ENCODE measurements at regions not wholly inside any gene's neighbourhood (a gene's known extent, or its start where the extent isn't known, plus 50 kb on each side); places are given as distances from the start of the nearest gene placed in this dataset.
"Not testable (repeated sequence)": the region's sequence is repeated elsewhere in the genome, so short reads cannot be mapped to it uniquely, and the experiment has no call there.

DNA sequence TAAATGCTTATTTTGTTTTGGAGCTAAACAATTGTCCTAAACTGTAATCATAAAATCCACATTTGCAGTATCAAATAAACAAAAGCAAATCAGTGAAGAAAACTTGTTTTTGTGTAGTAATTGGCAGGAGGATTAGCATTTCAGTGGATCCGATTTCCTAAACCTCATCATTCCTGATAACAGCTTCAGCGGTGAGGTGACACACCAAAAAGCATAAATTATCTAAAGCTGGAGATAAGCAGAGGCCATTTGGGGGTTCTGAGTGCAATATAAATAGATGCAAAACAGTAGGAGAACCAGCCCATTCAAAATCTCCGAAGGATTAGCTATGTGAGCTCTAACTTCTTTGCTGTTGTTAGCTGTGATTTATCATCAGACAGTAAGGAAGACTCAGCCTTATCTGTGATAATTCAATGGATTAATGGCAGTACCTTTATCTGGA lies 235.8 kb downstream of the EPHA7 start:
- no peak for DNase-seq (ENCODE audit: low spot score)

DNA sequence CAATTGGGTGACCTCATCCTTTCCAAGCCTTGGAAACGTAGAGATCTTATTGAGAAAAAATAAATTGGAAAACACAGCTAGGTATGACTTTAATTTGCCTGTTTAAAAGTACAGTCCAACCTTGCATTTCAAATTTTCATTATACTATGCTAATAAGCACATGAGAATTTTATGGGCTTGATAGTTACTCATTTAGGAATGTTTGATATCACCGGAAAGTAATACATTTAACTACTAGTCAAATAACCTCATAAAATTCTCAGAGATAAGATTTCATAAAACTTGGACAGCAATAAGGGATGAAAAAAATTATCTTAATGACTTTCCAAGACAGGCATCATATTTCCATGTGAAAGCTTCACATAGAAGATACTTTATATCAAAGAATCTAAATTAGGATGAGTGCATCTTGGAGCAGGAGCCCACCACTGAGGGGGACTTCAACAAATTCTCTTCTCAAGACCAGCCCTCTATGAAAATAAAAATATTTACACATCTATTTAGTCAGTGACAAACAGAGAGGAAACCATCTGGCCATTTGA lies 236.3 kb downstream of the EPHA7 start:
- DNase-seq (ENCODE audit: low spot score): peak; percentile 50

DNA sequence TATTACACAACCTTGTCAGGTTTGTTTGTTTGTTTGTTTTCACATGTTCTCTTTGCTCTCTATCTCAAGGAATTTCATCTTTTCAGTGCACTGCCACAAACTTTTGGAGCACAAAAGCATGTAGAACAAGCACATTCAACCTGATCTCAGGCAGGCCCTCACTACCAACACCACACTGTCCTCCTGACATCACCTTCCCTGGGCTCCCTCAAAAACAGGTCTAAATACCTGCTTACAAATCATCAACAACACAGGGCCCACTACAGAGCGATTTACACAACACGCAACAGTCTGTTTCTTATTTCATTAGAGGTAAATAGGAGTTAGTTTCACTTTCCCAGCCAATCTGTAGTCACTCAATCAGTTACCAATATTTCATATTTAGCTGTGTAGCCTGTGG lies 241.4 kb downstream of the EPHA7 start:
- DNase-seq (ENCODE audit: low spot score): no peak

DNA sequence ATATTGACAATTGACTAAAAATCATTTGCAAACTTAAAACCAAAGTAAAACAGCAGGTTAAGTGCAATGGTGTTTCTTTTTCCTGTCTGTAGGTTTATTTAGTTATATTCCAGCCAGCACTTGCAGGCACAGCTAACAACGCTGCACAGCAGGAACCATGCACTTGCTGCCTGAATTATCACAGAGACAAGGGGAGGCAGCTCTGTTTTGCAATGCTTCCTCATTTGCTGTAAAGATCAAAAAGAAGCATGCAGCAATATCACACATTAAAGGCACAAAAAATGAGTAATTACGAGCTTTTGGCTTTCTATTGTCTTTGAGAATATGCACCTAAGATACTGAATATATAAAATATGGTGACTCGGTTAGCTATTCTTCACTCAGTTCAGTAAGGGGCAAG lies 241.9 kb downstream of the EPHA7 start:
- no peak for DNase-seq (ENCODE audit: low spot score)

DNA sequence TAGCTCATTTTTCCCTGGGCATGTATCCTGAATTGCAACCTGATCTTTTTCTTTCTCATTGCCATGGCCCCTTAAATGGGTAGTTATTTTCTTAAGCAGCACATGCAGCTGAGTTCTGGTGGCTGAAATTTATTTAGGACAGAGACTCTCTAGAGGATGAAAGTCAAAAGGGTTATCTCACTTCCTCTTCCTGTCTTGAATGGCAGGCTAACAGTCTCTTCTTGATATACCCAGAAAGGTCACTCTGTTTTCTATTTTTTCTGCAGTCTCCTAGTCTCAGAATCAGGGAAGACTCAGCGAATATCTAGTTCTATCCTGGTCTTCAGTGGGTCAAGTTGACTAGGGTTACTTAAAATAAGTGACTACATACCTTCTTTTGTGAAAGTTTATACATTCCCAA lies 243.3 kb downstream of the EPHA7 start:
- DNase-seq (ENCODE audit: low spot score): no peak

DNA sequence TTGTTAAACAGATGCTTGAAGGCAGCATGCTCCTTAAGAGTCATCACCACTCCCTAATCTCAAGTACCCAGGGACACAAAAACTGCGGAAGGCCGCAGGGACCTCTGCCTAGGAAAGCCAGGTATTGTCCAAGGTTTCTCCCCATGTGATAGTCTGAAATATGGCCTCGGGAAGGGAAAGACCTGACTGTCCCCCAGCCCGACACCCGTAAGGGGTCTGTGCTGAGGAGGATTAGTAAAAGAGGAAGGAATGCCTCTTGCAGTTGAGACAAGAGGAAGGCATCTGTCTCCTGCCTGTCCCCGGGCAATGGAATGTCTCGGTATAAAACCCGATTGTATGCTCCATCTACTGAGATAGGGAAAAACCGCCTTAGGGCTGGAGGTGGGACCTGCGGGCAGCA lies 245.8 kb downstream of the EPHA7 start:
- DNase-seq (ENCODE audit: low spot score): not testable (repeated sequence)

DNA sequence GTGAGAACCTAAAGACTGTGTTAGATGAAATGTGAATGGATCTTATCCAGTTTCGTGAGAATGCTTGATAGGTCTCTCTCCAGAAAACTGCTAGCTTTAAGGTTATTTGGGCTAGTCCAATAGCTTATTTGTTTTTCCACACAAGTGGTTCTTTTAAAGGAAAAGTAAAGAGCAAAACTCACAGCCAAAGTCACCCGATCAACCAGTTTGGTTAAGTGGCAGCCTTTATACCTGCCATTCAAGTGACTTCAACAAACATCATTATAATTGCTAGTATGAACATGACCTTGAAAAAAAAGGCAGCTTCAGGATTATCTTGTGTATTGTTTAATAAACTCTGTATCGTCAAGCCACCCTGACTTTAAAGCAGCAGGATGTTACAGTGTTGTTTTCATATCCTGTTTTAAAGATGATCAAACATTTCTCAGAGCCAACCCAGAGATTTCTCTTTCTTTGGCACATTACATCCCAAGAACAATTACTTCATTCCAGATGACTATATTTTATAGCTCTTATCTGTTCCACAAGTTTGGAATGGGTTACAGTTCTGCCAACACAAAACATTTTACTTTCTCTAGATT lies 253.4 kb downstream of the EPHA7 start:
- no peak for DNase-seq (ENCODE audit: low spot score)

DNA sequence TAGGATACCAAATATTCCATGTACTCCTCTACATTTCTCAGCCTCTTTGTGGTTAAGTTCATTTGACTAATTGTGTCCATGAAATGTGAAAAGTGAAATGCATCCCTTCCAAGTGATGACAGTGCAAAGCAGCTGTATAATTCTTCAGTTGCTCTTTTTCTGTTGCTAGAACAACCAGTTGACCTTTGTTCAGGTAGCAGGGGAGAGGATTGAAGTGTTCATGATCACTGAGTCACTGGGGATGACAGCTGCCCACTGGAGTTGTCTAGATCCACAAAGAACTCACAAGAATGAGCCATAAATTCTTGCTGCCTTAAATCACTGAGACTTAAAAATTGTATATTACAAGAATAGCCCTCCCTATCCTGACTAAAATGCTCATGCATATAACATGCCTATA lies 254.6 kb downstream of the EPHA7 start:
- no peak for DNase-seq (ENCODE audit: low spot score)

DNA sequence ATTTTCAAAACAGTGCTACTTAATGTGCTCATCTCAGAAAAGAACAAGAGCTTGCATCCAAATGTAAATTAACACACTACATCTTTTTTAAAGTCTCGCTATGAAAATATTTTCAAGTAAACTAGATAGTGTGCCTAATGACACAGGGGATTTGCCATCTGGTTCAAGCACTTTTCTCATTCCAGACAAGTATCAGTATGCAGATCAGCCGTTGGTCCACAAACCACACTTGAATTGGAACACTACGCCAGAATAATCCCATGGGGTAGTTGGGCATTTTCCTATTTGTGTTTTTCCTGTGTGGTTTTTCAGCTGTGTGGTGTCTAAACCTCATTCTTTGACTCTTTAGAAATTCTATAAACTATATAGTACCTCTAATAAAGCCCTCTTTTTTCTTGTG lies 256.2 kb downstream of the EPHA7 start:
- DNase-seq (ENCODE audit: low spot score): no peak

DNA sequence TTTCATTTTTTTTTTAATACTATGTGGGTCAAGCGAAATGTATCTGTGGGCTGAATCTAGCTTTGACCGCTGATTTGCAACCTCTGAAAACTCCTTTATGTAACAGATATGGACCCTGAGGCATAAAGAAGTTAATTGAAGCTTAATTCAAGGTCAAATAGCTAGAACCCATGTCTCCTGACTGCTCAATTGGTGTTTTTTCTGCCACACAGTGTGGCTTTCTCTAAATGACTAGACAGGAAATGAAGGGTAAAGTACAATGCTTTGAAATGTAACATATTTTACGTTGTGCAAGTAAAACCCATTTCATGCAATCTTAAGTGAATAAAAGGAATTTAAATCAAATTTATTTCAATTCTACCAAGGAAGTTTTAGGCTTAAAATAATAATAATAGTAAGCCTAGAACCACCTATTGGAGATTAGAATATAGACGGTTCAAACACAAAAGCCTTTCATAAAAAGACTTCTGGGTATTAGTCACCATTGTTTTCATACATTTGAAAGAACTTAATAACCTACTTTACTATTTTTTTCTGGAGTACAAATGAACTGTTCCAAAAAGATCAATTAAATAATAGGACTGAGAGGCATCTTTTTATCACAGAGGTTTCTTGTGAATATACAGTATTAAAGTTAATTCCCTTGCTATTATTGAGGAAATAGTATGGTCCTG lies 279.8 kb downstream of the EPHA7 start:
- DNase-seq (ENCODE audit: low spot score): no peak

DNA sequence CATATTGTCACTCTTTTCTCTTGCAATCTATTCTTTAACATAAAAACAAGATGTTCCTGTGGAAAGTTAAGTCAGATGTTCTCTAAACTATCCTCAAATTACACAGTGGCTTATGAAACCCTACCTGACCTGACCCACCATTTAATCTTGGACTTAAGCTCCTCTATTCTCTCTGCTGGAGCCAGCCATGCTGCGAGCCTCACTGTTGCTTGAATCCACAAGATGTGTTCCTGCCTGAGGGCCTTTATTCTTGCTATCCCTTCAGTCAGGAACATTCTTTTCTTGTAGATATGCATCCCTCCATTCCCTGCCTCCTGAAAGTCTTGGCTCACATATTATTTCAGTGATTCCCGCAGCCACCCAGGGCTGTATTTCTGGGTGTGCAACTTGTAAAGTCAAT lies 283.2 kb downstream of the EPHA7 start:
- no peak for DNase-seq (ENCODE audit: low spot score)

DNA sequence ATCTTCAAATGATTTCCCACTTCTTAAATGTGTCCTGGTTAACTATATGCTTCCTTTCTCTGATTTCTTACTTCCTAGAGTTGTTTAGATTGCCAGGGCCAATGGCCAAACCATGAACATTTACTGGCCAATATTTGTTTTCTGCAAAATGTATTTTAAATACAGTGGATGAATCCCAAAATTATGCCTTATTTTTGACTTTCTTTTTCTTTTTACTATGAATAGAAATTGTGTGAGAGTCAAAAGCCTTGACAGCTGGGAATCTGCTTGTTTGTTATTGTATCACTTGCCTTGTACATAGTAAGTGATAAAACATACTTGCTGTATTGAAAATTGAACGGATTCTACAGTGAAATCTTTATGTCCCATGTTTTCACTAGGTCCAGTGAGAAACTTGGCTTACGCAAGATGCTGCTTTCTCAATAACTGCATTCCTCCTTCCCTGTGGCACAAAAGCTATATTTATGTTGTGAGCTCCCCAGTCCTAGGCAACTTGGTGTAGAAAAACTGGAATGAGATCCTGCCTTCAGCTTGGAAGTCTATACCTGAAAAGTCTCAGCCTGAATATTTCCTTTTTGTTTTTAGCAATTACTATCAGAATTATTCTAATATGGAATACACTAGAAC lies 295.2 kb downstream of the EPHA7 start:
- DNase-seq (ENCODE audit: low spot score): no peak

DNA sequence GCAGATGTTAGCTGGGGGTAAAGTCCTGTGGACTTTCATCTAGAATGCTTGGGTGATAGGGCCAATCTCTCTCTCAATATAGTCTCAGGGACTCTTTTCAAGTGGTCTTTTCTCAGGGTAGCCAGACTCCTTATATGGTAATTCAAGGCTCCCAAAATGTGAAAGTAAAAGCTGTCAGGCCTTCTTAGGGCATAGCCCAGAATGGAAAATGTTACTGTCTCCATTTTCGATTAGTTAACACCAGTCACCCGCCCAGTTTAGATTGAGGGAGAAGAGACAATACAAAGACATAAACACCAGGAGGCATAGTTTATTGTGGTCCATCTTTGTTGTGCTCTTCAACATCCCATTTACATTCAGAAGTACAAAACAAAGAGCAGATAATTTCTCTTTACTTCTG lies 295.8 kb downstream of the EPHA7 start:
- DNase-seq (ENCODE audit: low spot score): no peak

DNA sequence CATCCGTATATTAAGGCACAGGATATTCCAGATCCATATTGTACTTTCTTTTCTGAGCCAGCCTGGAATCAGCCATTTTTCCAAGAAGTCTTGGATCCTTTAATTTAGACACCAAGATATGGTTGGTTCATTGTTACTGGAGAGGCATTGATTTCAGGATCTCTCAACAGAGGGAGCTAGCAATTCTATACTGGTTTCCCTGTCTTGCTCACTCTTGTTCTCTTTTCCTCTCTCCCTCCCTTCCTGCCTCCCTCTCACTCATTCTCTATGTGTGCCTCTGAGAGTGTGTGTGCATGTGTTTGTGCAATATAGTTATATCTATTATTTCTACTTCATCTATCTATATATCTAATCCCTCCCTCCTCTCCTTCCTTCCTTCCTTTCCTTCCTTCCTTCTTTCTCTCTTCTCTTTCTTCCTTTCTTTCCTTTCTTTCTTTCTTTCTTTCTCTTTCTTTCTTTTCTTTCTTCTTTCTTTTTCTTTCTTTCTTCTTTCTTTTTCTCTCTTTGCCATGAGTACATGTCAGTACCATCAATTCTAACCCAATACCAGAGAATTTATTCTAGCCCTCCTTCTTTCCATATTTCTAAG lies 299.1 kb downstream of the EPHA7 start:
- peak; percentile 5 for DNase-seq (ENCODE audit: low spot score)

DNA sequence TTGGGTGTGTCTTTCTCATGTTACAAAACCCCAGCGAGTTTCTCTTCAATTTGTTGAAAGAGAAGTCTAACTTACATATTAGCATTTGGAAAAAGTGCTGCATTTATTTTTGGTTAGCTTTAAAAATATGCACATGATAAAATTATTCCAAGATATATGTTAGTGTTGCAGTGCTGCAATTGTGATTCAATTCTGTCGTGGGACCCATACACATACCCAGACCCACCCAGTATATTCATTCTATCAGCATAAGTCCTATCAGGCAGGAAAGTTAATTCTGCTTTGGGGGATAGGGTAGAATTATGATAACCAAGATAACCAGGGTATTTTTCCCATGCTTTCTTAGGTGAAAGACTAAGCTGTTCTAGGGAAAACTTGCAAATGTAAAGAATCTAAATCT lies 313.5 kb downstream of the EPHA7 start:
- no peak for DNase-seq (ENCODE audit: low spot score)

DNA sequence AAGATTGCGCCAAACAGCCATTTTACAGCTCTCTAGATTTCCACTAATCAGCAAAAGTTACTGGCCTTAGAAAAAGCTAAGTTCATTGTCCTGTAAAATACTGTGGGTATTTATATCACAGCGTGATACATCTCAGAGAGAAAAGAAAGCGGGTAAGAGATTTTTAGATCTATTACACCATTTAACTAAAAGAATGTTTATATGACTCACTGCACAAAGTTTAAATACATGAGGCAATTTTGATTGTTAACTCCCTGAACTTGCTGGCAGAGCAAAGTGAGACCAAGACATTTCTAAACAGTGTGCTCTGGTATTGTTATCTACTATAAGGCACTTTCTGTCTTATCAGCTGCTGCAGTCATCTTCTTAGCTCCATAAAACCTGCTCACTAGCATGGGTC lies 314.3 kb downstream of the EPHA7 start:
- no peak for DNase-seq (ENCODE audit: low spot score)

DNA sequence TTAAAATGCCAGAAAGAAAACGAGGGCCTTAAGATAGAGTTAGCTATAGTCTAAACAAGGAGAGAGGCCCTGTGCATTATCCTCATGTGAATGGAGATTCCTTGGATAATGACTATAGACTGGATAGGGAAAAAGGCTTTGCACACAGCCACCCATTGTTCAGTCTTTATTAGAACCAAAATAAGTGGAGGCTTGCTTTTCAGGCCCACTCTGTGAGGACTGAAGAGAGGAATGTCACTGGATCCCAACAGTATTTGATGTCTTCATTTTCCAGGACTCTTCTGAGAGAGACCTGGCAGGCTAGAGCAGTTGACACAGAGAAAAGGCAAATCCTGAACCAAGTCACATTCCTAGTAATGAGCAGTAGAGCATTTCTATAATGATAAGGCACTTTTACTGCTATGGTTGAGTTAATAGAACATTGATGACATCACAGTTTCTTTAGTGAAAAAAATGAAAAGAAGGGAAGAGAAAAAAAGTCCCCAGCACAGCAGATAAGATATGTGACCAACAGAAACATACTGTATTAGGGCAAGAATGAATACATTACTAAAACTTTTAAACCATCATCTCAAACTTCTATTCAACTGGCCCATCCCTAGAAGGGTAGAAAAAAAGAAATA lies 315.1 kb downstream of the EPHA7 start:
- DNase-seq (ENCODE audit: low spot score): no peak

DNA sequence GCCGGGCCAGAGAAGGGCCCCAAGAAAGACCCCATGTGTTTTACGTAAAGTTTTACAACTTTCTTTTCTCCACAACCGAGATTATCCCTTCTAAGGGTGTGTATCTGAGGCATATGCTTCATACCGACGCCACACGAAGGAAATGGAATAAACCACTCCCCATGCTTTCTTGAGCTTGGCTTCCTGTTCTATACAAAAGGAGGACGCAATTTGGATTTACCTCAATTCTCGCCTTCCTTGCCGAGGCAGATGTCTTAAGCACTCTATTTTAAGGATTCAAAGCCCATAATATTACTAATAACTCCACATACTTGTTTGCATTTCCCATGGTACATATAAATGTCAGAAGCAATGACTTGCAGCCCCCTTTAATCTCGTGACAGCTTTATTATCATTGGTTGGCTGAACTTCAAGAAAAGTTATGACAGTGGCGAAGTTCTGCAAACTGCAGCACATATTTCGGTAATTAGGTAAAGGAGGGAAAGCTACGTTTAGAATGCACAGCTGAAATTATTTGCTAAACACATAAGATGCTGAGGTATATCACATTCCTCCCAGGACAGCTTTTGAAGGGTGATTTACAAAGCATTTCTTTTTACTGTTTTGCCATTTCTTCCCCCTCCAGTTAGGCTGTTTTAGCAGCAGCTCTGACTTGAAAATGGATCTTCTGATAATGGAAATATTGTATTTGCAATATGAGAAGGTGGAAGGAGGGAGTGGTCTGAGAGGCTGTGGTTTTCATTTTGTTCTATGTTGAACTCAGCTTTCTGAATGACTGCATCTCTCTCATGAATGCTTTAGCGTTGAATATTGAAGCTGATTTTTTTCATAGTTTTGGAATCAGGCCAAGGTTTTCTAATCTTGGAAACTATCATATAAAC lies 330.5 kb downstream of the EPHA7 start:
- peak; percentile 13 for DNase-seq (ENCODE audit: low spot score)

DNA sequence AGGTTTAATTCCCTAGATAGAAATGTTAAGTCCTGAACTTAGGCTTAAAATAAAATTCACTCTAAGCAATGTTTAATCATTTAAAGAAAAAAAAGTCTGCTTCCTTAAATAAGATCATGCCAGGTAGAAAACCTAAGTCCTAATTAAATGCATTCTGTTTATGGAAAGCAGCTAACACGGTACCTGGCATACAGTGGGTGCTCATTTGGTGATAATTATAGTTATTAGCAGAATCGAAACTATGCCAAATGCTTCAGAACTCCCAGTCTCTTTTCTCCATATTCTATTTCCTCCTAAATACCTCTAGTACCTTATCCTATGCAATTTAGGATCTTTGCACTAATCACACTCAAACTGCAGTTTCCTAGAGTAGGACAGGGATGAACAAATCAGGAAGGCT lies 331.8 kb downstream of the EPHA7 start:
- no peak for DNase-seq (ENCODE audit: low spot score)

DNA sequence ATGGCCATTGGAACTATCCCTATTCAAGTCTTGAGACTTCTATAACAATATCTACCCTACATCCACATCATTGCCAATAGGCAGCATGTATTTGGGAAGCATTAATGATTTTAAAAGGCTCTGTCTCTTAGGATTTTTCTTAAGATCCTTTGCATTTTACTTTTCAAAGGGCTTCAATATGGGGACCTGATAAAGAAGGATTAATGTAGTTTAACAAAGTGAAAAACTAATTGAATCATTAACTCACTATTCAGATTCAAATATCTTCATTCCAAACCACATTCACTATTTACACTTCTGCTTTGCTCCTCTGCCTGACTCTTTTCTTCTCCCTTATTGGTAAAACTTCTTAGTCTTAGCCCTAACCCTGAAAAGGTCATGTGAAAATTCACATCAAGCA lies 333.0 kb downstream of the EPHA7 start:
- DNase-seq (ENCODE audit: low spot score): no peak

Measured in HT-29 (cell line).